ENCODE measurements at regions not wholly inside any gene's neighbourhood (a gene's known extent, or its start where the extent isn't known, plus 50 kb on each side); places are given as distances from the start of the nearest gene placed in this dataset.

DNA sequence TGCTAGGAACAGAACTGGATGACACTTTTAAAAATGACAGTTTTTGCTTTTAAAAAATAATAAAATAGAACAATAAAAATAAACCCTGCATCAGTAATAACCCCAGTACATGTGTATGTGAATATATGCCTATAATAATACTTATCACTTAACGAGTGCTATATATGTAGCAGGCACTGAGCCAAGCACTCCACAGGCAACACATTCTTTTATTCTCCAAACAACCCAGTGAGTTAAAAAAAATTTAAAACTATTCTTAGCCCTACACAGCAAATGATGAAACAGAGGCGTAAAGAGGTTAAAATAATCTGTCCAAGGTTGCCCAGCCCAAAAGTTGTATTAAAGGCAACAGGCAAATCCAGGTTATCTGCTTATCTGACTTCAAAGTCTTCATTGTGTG lies 124.5 kb upstream of the SMIM23 start:
- Histone ChIP-seq H3K27ac (no peak overlapping the region), H3K9me3 (no peaks in the 10 kb centered on the region), H3K4me3 (no peak overlapping the region), H3K27me3 (no peaks in the 10 kb centered on the region), H3K4me1 (peaks cover 0 to 21% (median 0%) of the 10 kb centered on the region in 4 donors), H3K36me3 (no peaks in the 10 kb centered on the region)
- TF ChIP-seq, protein P1, sequence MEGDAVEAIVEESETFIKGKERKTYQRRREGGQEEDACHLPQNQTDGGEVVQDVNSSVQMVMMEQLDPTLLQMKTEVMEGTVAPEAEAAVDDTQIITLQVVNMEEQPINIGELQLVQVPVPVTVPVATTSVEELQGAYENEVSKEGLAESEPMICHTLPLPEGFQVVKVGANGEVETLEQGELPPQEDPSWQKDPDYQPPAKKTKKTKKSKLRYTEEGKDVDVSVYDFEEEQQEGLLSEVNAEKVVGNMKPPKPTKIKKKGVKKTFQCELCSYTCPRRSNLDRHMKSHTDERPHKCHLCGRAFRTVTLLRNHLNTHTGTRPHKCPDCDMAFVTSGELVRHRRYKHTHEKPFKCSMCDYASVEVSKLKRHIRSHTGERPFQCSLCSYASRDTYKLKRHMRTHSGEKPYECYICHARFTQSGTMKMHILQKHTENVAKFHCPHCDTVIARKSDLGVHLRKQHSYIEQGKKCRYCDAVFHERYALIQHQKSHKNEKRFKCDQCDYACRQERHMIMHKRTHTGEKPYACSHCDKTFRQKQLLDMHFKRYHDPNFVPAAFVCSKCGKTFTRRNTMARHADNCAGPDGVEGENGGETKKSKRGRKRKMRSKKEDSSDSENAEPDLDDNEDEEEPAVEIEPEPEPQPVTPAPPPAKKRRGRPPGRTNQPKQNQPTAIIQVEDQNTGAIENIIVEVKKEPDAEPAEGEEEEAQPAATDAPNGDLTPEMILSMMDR (IDR thresholded peaks at IDR 0.05) = no peak
- DNase-seq = no peak
- intact Hi-C loops (cut with DNase I; ENCODE audit: low total_unique reads) = no loop called here

GRCh38 chr5:171663311-171664085 lies 122.1 kb upstream of the SMIM23 start:
- intact Hi-C loops (cut with DNase I; ENCODE audit: low total_unique reads) = no loop called here
- Histone ChIP-seq H3K27ac (no peak overlapping the region), H3K4me3 (no peak overlapping the region), H3K4me1 (peaks cover 0 to 35% (median 10%) of the 10 kb centered on the region in 4 donors), H3K9me3 (no peaks in the 10 kb centered on the region), H3K36me3 (no peaks in the 10 kb centered on the region), H3K27me3 (no peaks in the 10 kb centered on the region)
- DNase-seq = no peak
- TF ChIP-seq, protein P1 (IDR thresholded peaks at IDR 0.05) = no peak

- H3K9me3 ChIP-seq = no peaks in the 10 kb centered on the region
- intact Hi-C loops (cut with DNase I; ENCODE audit: low total_unique reads) = no loop called here
- TF ChIP-seq, protein P1 (IDR thresholded peaks at IDR 0.05) = no peak
- H3K4me3 ChIP-seq = no peak overlapping the region
- no peak overlapping the region for H3K27ac ChIP-seq
- no peak for DNase-seq
- H3K27me3 ChIP-seq = no peaks in the 10 kb centered on the region
- H3K36me3 ChIP-seq = no peaks in the 10 kb centered on the region
- peaks cover 0 to 37% (median 10%) of the 10 kb centered on the region in 4 donors for H3K4me1 ChIP-seq
Measured at GRCh38 chr5:171664489-171664888, 121.1 kb upstream of the SMIM23 start.

DNA sequence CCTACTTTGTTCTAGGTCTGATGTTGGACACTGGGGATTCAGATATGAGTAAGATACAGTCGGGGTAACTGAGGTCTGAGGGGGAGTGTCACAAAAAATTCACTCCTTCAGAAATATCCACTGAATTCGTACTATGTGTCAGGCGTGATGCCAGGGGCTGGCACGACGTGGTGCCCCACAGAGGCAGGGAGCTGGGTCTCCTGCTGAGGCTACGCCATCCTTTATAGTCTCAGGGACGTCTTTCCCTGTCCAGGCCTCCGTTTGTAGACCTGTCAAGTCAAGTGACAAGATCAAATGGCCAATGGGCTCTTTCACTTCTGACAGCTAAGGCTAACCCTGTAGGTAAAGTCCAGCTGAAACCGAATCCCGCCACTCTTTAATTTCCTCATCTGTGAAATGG lies 118.8 kb upstream of the SMIM23 start:
- no peak overlapping the region for H3K4me3 ChIP-seq
- peaks cover 0 to 22% (median 10%) of the 10 kb centered on the region in 4 donors for H3K4me1 ChIP-seq
- no peaks in the 10 kb centered on the region for H3K36me3 ChIP-seq
- TF ChIP-seq, protein P1 (IDR thresholded peaks at IDR 0.05) = no peak
- DNase-seq = no peak
- intact Hi-C loops (cut with DNase I; ENCODE audit: low total_unique reads) = no loop called here
- no peak overlapping the region for H3K27ac ChIP-seq
- no peaks in the 10 kb centered on the region for H3K9me3 ChIP-seq
- no peaks in the 10 kb centered on the region for H3K27me3 ChIP-seq

DNA sequence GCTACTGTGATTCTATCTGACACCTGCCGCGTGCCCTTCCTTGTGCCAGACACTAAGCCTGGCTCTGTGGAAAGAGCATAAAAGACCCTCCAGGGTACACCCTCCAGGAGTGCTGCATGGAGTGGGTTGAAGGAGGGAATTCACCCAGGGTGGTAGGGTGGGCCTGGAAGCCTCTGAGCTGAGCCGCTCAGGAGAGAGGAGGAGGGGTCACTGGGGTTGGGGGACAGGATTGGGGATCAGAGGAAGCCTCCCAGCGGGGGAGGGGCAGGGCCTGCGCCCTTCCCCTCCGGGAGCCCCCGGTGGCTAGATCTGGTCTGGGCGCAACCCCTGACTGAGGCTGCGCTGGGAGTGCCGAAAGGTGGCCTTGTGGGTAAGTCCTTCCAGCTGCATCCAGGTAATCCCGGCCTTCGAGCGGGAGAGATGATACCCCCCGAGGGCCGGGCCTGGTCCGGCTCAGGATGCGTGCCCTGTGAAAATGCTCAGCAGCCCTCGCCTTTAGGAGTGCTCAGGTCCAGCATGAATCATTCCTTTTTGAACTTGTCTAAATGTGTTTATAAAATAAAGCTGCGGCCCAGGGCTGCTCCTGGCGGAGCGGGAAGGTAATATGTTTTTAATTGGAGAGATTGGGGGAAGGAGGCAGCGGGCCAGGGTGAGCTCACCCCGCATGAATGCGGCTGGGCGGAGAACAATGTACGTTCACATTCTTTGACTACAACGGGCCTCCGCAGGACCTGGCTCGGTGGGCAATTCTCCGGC lies 118.1 kb upstream of the SMIM23 start:
- intact Hi-C loops (cut with DNase I; ENCODE audit: low total_unique reads) = no loop called here
- Histone ChIP-seq H3K36me3 (no peaks in the 10 kb centered on the region), H3K27ac (peak overlapping the region; percentile 9 to 65), H3K4me3 (peak overlapping the region; percentile 33 to 34), H3K27me3 (no peaks in the 10 kb centered on the region), H3K9me3 (no peaks in the 10 kb centered on the region), H3K4me1 (peaks cover 0 to 19% (median 10%) of the 10 kb centered on the region in 4 donors)
- DNase-seq = peak in 1 of 2 donors; percentile 58
- TF ChIP-seq, protein P1 (IDR thresholded peaks at IDR 0.05) = no peak

Data from tibial artery (tissue), 4 donors.